Epidermal melanocyte (primary cell): ENCODE measurements at regions not wholly inside any gene's neighbourhood (a gene's known extent, or its start where the extent isn't known, plus 50 kb on each side); places are given as distances from the start of the nearest gene placed in this dataset.

ENCODE experiments used
- DNase-seq: peaks from one replicate; pipeline ENCODE4 v3.0.0; 2011; ENCODE audit warnings: low spot score; ENCODE audit not compliant: insufficient read length

DNA sequence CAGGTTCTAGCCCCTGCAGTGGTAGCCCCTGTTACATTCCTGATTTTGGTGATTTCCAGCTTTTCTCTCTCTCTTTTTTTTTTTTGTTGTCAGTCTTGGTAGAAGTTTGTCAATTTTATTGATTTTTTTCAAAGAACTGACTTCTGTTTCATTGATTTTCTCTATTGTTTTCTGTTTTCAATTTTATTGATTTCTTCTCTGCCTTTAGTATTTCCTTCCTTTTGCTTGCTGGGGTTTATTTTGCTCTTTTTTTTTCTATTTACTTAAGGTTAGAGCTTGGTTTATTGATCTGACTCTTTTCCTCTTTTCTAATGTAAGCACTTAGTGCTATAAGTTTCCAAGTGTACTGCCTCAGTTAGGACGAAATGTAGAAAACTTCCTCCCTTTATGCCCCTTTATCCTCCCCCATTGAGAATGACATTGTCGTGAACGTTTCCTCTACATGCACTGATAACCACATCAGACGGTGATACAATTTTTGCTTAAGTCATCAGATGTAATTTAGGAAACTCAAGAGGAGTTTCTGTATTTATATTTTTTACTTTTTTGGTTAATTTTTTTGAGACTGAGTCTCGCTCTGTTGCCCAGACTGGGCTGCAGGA lies 81.1 kb upstream of the HS6ST1 start:
- DNase-seq, result no peak

- DNase-seq, result no peak
Observed at GRCh38 chr2:128401680-128402079, 83.0 kb upstream of the HS6ST1 start.

GRCh38 chr2:128402911-128403670 lies 84.4 kb upstream of the HS6ST1 start:
- no peak for DNase-seq

GRCh38 chr2:128403814-128404708 lies 85.4 kb upstream of the HS6ST1 start:
- no peak for DNase-seq

GRCh38 chr2:128404709-128405466 lies 86.2 kb upstream of the HS6ST1 start:
- DNase-seq, result no peak

DNA sequence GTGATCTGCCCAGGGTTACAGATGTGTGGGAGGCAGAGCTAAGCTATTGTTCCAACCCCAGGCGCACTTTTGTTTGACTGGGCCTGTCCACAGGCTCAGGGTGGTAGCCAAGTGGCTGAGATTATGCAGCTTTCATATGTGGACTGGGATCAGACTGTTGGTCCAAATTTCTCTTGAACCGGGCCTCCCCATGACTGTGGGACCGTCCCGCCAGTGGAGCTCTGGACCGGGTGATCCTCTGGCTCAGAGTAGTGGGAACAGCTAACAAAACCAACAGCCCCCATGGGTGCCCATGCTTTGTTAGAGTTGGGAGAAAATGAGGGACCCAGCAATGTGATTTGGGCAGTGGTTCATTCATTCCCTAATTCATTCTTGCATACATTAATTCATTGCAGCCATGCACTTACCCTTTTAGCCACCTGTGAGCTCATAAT lies 86.8 kb upstream of the HS6ST1 start:
- no peak for DNase-seq

- no peak for DNase-seq
Observed at GRCh38 chr2:128405981-128406613, 87.4 kb upstream of the HS6ST1 start.

- no peak for DNase-seq
Observed at GRCh38 chr2:128406736-128407554, 88.3 kb upstream of the HS6ST1 start.

DNA sequence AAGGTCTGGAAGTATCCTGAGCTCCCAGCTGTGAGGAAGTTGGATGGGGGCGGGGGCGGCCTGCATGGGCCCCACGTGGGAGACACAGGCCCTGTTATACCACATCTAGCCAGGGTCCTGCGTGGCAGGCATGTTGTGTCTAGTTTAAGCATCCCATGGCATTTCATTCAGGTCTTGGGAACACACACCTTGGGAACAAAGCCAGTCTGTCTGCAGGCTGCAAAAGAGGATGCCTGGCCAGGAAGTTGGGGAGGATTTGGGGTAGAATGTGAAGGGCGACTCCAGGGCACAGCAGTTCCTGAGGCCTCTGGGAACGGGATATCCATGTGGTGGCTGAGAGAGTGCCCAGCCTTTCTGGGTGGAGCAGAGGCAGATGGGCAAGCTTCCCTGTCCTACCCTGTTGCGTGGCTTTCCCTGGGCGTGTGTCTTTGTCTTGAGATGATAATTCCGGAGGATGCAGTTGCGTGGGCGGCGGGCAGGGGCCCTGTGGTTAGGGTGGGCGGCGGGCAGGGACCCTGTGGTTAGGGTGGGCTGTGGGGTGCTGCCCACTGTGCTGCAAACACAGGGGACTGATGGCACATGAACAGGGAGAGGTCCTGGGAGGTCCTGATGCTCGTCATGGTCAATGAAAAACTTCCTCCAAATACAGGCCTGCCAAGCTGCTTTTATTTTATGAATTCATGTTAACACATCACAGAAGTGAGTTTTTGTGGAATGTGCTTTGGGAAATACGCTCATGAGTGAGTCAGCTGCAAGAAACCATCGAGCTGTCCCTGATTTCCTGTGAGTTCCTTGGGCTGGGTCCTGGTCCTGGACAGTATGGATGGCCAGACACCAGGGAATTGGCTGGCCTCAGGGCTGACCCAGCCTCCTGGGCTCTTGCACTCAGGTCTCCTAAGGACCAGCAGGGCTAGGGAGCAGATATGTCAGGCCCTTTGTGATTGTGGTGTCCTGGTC lies 90.0 kb upstream of the HS6ST1 start:
- no peak for DNase-seq

DNA sequence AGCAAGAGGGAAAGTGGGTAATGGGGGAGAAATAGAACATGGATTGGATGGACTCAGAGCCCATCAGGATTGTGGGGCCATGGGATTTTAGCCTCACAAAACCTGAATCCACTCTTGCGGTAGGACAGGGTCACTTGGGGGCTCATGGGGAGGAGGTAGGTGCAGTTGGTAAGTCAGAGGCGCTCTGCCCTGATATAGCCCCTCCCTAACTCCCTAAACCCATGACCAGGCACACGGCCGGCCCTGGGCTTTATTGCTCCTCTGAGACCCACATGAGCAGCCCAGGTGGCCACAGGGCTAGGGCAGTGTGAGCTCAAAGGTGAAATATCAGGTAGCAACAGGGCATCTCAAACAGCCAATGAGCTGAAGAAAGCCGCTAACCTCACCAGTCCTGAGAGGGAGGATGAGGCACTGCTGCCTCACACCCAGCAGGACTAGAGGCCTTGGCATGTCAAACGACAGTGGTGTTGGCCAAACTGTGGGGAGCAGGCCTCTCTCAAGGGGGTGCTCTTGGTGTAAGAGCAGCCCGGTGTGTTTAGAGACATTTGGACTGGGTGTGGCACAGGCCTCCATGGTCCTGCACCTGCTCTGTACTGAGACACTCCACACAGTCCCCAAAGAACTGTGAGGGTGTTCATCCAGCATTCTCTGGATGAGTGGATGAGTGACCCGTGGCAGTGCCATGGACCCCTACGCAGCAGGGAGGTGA lies 90.8 kb upstream of the HS6ST1 start:
- DNase-seq, result no peak

DNA sequence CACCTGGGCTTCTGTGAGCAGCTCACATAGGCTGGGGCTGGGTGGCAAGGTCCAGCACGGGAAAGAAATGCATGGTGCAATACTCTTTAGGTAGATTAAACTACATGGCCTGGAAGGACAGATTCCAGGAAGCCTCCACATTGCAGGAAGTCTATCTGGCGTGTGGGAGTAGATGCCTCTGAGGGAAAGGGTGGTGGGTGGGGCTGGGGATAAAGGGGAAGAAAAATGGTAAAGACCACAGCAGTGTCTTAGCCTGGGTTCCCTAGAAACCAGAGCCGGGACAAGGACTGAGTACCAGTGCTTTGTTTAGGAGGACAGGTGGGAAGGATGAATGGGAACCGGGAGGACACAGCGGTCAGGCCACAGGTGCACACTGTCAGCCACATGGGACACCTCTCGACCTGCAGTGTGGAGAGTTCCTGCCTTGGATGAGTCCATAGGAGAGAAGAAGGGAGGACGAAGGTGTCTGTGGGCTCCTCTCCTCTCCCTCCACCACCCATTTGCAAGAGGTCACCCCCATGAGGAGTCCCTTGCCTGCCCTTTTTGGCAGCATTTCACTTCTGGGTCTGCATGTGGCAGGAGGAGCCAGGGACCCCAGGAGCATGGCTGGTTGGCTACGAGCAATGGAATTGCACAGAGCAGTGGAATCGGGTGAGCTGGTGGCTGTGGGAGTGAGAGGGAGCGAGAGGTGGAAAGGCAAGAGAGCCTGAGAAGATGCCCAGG lies 91.5 kb upstream of the HS6ST1 start:
- DNase-seq, result no peak

DNA sequence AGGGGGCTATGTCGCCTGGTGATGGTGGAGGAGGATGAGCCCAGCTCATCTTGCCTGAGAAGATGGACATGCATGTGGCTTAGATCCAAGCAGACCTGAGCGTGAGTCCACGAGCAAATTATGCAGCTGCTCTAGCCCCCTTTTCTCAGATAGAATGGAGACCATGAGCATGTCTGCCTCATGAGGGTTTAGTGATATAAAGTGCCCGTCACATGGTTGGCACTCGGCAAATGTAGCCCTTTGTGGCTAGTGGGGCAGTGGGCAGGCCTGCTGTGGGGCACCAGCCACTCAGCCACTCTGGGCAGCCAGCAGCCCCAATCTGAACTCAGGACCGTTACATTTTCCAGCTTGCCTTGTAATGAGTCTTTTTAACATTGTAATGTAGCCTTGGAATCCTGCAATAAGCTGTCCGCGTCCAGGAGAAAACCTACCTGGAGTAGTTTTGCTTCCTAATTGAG lies 92.1 kb upstream of the HS6ST1 start:
- DNase-seq, result no peak

DNA sequence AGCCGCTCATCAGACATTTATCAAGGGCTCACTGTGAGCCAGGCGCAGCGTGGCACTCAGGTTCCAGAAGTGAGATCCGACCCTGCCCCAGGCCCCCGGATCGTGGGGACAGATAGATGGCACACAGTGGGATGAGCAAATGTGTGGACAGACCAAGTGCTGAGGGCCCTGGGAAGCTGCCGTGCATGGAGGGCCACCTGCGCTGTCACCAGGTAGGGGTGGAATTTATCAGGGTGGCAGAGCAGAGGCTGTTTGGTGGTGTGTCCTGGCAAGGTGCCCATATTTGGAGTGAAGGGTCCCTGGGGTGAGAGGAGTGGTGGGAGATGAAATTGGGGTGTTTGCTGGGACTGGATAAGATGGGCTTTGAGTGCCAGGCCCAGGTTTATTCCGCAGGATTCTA lies 92.8 kb upstream of the HS6ST1 start:
- DNase-seq, result no peak

- DNase-seq, result no peak
Observed at GRCh38 chr2:128412181-128412871, 93.7 kb upstream of the HS6ST1 start.

DNA sequence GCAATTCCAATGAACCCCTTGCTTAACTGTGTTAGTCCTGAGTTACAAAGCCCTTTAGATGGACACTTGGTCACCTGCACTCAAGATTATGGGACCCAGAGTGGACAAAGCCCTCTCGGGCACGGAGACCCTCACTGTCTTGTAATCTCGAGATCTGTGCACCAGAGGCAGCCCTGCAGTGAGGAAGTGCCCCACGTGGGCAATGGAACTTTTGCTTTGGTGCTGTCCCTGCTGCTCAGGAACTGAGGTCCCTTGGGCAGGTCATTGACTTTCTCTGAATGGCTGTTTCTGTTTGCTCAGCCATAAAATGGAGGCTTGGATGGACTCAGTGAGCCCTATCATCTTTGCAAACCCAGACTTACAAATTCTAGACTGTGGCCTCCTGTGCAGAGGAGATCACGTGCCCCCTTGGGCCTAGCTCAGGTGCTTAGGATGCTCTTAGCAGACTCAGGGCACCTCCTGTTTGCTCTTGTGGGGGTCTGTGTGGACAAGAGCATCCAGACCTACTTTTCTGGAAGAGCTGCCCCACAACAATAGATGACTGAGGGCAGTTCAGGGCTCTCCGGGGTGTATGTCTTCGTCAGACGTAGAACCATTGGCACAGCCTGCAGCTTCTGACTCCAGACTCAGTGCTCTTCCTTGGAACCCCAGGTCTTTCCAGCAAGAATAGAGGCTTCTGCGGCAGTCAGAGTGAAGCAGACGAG lies 94.5 kb upstream of the HS6ST1 start:
- DNase-seq, result no peak

- DNase-seq, result no peak
Observed at GRCh38 chr2:128413718-128414341, 95.2 kb upstream of the HS6ST1 start.
